ENCODE measurements at regions not wholly inside any gene's neighbourhood (a gene's known extent, or its start where the extent isn't known, plus 50 kb on each side); places are given as distances from the start of the nearest gene placed in this dataset.

GRCh38 chr3:116808725-116809124 is 99.1 kb downstream of the TUSC7 start:
- TF ChIP-seq CTCF (IDR thresholded peaks at IDR 0.05) = no peak
- TF ChIP-seq POLR2A (IDR thresholded peaks at IDR 0.05) = no peak

All from adrenal gland (tissue), 5 donors.